NCI-H2227 treated with DMSO at 0.1 percent for 48 hours (cell line): ENCODE measurements at regions not wholly inside any gene's neighbourhood (a gene's known extent, or its start where the extent isn't known, plus 50 kb on each side); places are given as distances from the start of the nearest gene placed in this dataset.
"Not testable (repeated sequence)": the region's sequence is repeated elsewhere in the genome, so short reads cannot be mapped to it uniquely, and the experiment has no call there.

Experiments used
- DNase-seq: peaks from one replicate; lab custom pipeline; 2025; lab: John Stamatoyannopoulos, UW

GRCh38 chr5:153939101-153939500, 99.6 kb downstream of the FAM114A2 start:
- DNase-seq: no peak

- DNase-seq: no peak
Measured at GRCh38 chr5:153938191-153938842, 100.4 kb downstream of the FAM114A2 start.

- DNase-seq: no peak
Measured at GRCh38 chr5:153937661-153938060, 101.0 kb downstream of the FAM114A2 start.

- not testable (repeated sequence) for DNase-seq
Measured at GRCh38 chr5:153935151-153935550, 103.6 kb downstream of the FAM114A2 start.

- DNase-seq: no peak
Measured at GRCh38 chr5:153926201-153926600, 112.5 kb downstream of the FAM114A2 start.

- no peak for DNase-seq
Measured at GRCh38 chr5:153919161-153919560, 119.5 kb downstream of the FAM114A2 start.

- no peak for DNase-seq
Measured at GRCh38 chr5:153907170-153907775, 131.4 kb downstream of the FAM114A2 start.

- DNase-seq: no peak
Measured at GRCh38 chr5:153905219-153905618, 133.5 kb downstream of the FAM114A2 start.

GRCh38 chr5:153903321-153903720, 135.4 kb downstream of the FAM114A2 start:
- DNase-seq: no peak

- DNase-seq: no peak
Measured at GRCh38 chr5:153902016-153902415, 136.7 kb downstream of the FAM114A2 start.

- no peak for DNase-seq
Measured at GRCh38 chr5:153901449-153901848, 137.3 kb downstream of the FAM114A2 start.

GRCh38 chr5:153900703-153901395, 137.9 kb downstream of the FAM114A2 start:
- DNase-seq: no peak

GRCh38 chr5:153899746-153900145, 139.0 kb downstream of the FAM114A2 start:
- DNase-seq: no peak

GRCh38 chr5:153896701-153897100, 142.0 kb downstream of the FAM114A2 start:
- DNase-seq: no peak

- DNase-seq: no peak
Measured at GRCh38 chr5:153896117-153896516, 142.6 kb downstream of the FAM114A2 start.

- DNase-seq: peak; percentile 51
Measured at GRCh38 chr5:153895266-153895665, 143.4 kb downstream of the FAM114A2 start.

- DNase-seq: no peak
Measured at GRCh38 chr5:153893817-153894216, 144.9 kb downstream of the FAM114A2 start.

- no peak for DNase-seq
Measured at GRCh38 chr5:153891394-153891793, 147.3 kb downstream of the FAM114A2 start.

- no peak for DNase-seq
Measured at GRCh38 chr5:153888781-153889180, 149.9 kb downstream of the FAM114A2 start.

GRCh38 chr5:153885141-153885540, 153.6 kb downstream of the FAM114A2 start:
- no peak for DNase-seq

- DNase-seq: no peak
Measured at GRCh38 chr5:153884612-153884957, 154.1 kb downstream of the FAM114A2 start.

- no peak for DNase-seq
Measured at GRCh38 chr5:153883854-153884611, 154.7 kb downstream of the FAM114A2 start.

GRCh38 chr5:153881687-153882086, 157.0 kb downstream of the FAM114A2 start:
- DNase-seq: no peak
